Astrocyte of the cerebellum (primary cell): ENCODE measurements at regions not wholly inside any gene's neighbourhood (a gene's known extent, or its start where the extent isn't known, plus 50 kb on each side); places are given as distances from the start of the nearest gene placed in this dataset.

Source experiments
- DNase-seq: peaks from one replicate; pipeline ENCODE4 v3.0.0-alpha.2; 2011; ENCODE audit warnings: low read depth
- H3K4me3 ChIP-seq: 2 replicates; pipeline ENCODE4 v1.5.1; 2011; ENCODE audit warnings: mild to moderate bottlenecking, low read depth, low read length, moderate library complexity
- CTCF ChIP-seq: IDR thresholded peaks from 2 replicates; pipeline ENCODE4 v1.5.1; 2012; ENCODE audit warnings: low read length, low read depth, moderate library complexity, mild to moderate bottlenecking; ENCODE audit errors: missing control alignments
- in situ Hi-C: cut with HindIII; loops from 2 replicates; pipeline ENCODE4 v1.10.0; 2017; ENCODE audit warnings: low sequenced_read_pairs

DNA sequence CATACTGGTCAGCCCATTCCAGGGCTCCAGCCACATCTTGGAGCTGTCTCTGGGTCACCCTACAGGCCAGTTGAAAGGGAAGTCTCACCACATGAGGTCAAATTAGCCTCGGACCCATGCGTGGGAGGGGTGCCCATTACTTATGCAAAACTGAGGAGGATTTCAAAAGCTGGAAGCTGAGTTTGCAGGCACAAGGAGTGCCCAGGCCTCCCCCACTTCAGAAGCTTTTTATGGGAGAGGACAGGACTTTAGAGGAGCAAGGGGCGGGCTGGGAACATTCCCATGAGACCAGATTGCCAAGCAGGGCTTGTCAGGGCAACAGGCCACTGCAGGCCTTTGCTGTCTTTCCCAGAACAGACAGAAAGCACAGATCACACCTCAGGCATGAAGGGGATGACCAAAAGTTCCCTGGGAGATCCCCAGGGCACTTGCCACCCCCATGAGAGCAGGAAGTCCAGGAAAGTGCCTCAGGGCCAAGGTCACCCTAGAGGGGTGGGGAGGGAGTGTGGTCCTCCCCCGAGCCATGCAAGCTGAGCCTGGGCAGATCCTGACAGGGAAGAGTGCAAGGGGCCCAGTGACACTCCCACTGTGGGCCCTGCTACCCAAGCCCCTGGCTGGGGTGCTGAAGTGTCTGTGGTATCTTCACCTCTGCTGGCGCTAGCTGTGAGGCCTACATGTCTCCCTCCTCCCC lies 267.7 kb downstream of the BCL11A start:
- TF ChIP-seq CTCF = no peak
- in situ Hi-C loops = no loop called here
- DNase-seq = no peak
- H3K4me3 ChIP-seq = no peak overlapping the region

GRCh38 chr2:60283626-60284025 lies 269.8 kb downstream of the BCL11A start:
- in situ Hi-C loops = no loop called here
- no peak overlapping the region for H3K4me3 ChIP-seq
- DNase-seq = no peak
- TF ChIP-seq CTCF = no peak

DNA sequence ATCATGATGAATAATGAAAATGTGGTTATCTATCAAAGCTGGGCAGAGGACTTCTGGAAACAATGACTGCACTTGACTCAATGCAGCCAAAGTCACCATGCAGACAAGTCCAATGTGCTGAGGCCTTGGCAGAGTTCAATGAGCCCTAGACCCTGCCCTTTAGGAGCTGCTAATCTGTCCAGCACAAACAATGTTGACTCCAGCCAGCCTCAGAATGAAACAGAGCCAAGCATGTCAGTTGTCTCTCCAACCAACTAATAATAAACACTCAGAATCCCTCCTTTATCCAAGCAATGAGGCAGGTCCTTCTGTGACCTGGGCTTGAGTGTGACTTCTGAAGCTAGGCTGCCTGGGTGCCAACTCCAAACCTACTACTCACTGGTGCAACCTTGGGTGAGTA lies 270.6 kb downstream of the BCL11A start:
- in situ Hi-C loops = no loop called here
- H3K4me3 ChIP-seq = no peak overlapping the region
- DNase-seq = no peak
- TF ChIP-seq CTCF = no peak

- in situ Hi-C loops = no loop called here
- no peak for DNase-seq
- no peak for TF ChIP-seq CTCF
- H3K4me3 ChIP-seq = no peak overlapping the region
These were observed 271.7 kb downstream of the BCL11A start for GRCh38 chr2:60281730-60282129.

GRCh38 chr2:60280238-60280637 lies 273.2 kb downstream of the BCL11A start:
- no peak for DNase-seq
- no peak overlapping the region for H3K4me3 ChIP-seq
- TF ChIP-seq CTCF = no peak
- in situ Hi-C loops = no loop called here

DNA sequence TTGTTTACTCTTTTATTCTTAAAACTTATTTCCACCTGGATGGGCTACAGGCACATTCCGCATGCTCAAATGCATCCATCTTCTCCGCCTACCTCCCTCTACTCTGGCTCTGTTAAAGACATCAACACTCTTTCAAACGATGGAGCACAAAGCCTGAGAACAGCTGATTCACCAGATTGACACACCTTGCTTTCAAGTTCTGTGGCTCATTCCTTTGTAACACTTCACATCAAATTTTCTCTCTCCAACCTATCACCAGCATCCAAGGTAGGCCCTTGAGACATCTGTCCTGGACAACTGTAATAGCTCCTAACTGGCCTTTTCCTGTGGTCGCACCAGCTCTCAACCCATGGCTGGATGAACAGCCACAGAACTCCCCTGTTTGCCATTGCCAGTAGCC lies 274.5 kb downstream of the BCL11A start:
- in situ Hi-C loops = no loop called here
- H3K4me3 ChIP-seq = no peak overlapping the region
- no peak for DNase-seq
- no peak for TF ChIP-seq CTCF
